PC-3 (cell line): ENCODE measurements at regions not wholly inside any gene's neighbourhood (a gene's known extent, or its start where the extent isn't known, plus 50 kb on each side); places are given as distances from the start of the nearest gene placed in this dataset.

Experiments
- CTCF ChIP-seq: fragments of 300-600 bp; sonication (generic); conservative IDR thresholded peaks from 2 replicates; pipeline ENCODE4 v1.5.1; 2017; ENCODE audit warnings: antibody characterized with exemption, low read depth, mild to moderate bottlenecking, low read length
- EZH2 ChIP-seq: fragments of 300-600 bp; sonication (generic); IDR thresholded peaks from one replicate; pipeline ENCODE4 v1.6.1; 2017; ENCODE audit warnings: antibody characterized with exemption, mild to moderate bottlenecking, low read length; ENCODE audit not compliant: unreplicated experiment
- EZH2phosphoT487 ChIP-seq: fragments of 300-600 bp; sonication (generic); IDR thresholded peaks from 2 replicates; pipeline ENCODE4 v1.6.1; 2018; ENCODE audit warnings: mild to moderate bottlenecking, antibody characterized with exemption, low read length, borderline replicate concordance

GRCh38 chr6:115630424-115631024 is 430.2 kb downstream of the FRK start:
- TF ChIP-seq CTCF (no peak), EZH2phosphoT487 (no peak), EZH2 (no peak)
